GM13977 (cell line): ENCODE measurements at regions not wholly inside any gene's neighbourhood (a gene's known extent, or its start where the extent isn't known, plus 50 kb on each side); places are given as distances from the start of the nearest gene placed in this dataset.

Source experiments
- DNase-seq: peaks from one replicate; pipeline ENCODE4 v3.0.0; 2012; ENCODE audit warnings: low spot score
- in situ Hi-C: fragments of 300-500 bp; cut with MboI; formaldehyde crosslinking; loops from one replicate; pipeline ENCODE4 v1.12.0; 2022; ENCODE audit warnings: low sequenced_read_pairs, low pct_unique_long_range_greater_than_20kb, mixed read lengths, inconsistent platforms; ENCODE audit not compliant: unreplicated experiment
- TF ChIP-seq, protein P1 (sequence below): IDR thresholded peaks from 2 replicates; pipeline ENCODE4 v1.5.1; 2012; ENCODE audit warnings: mild to moderate bottlenecking, control low read depth; ENCODE audit not compliant: insufficient read depth; ENCODE audit errors: extremely low read depth, missing control alignments

DNA sequence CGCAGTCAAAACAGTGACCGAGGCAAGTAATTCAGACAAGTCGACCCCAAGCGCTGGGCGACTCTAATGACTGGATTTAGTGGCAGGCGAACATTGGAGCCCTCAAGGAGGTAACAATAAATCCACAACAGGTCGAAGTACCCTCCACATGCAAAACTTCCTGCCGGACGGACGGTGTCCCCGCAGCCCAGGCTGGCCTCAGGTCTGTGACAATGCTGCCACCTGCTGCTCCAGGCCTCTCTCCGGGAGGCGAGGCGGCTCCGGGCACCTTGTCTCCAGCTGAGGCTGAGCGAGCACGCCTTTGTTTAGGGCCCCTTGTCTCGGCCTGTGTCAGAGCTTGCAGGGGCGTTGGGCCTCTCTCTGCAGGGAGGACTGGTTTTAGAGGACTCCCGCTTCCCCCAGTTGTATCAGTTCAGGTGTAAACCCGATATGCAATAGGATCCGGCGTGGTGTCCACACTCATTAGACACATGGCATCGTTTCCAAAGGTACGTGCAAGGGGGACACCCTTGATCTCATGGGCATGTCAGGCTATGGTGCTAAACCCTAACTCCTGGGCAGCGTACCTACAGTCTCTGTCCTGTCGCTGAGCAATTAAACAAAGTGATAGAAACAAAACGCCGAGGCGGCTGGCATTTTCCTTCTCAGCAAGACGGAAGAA lies 628.0 kb upstream of the ADAMTS16 start:
- in situ Hi-C loops: no loop called here
- TF ChIP-seq, protein P1, sequence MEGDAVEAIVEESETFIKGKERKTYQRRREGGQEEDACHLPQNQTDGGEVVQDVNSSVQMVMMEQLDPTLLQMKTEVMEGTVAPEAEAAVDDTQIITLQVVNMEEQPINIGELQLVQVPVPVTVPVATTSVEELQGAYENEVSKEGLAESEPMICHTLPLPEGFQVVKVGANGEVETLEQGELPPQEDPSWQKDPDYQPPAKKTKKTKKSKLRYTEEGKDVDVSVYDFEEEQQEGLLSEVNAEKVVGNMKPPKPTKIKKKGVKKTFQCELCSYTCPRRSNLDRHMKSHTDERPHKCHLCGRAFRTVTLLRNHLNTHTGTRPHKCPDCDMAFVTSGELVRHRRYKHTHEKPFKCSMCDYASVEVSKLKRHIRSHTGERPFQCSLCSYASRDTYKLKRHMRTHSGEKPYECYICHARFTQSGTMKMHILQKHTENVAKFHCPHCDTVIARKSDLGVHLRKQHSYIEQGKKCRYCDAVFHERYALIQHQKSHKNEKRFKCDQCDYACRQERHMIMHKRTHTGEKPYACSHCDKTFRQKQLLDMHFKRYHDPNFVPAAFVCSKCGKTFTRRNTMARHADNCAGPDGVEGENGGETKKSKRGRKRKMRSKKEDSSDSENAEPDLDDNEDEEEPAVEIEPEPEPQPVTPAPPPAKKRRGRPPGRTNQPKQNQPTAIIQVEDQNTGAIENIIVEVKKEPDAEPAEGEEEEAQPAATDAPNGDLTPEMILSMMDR: no peak
- DNase-seq: no peak

DNA sequence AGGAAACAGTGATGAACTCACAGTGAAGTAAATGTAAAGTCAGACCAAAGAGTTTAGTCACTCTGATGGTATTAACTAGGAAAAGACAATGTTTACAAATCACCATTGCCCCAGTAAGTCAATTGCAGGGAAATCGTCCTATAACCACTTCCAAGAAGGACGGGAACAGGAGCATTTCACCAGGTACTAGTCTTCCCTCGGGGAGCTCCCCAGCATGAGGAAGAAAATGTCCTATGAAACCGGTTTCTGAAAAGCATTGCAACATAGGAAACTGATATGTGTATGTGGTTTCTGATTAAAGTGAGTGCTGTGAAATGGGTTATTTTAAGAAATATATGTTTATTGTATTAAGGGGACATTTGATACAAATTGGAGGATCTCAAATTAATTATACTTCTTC lies 626.7 kb upstream of the ADAMTS16 start:
- TF ChIP-seq, protein P1: no peak
- DNase-seq: no peak
- in situ Hi-C loops: no loop called here

DNA sequence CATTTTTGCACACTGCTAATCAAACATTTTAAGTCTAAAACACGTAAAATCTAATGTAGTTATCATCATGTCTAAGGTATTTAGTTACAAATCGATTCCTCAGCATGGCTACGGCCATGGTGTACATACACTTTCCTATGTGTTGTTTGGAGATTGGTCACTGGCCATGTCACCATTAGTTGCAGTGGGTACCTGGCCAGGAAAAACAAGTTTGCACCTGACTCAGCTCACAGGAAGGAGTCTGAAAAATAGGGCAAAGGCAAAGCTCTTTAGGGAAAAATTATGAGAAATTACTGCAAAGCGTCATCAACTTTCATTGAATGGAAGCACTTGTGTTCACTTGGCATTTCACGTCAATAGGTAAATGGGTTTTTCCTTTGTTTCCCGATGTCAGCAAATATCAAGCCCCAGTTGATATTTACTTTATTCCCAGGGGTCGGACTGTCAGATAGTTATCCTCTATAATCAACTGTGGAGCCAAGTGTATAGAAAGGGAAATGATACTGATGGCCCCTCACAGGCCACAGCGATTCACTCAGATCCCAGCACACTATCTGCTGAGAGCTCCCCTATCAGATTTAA lies 626.0 kb upstream of the ADAMTS16 start:
- in situ Hi-C loops: no loop called here
- no peak for DNase-seq
- TF ChIP-seq, protein P1: no peak

DNA sequence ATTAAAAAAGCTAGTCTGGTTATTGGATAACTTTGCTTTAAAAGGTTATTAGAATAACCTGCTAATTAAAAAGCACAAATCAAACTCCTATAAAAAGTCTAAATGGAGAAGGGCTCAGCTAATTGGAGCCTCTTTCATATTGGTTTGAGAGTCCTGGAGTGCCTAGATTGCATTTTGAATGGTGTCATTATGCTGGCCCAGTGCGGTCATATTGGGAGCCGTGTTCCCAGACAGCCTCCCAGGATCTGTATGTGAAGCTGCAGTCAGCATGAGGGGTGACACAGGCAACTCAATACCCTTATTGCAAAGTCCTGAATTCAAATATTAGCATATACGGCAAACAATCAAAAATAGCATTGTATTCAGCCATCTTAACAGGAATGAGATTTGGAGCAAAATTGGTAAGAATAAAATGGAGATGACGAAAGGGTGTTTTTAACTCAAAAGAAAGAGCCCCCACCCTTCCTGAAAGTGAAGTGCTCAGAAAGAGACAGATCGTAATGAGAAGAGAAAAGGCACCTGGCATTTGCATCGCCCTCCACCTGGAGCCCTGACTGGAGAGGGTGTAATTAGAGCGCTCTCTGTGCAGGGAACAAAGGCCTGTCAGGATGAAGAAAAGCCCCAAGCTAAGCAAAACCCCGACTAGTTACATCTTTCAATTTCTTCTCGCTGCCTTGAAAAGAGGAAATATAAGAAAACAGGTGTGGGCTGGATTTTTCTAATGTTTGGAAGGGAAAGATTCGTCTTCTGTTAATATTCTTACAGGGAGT lies 621.0 kb upstream of the ADAMTS16 start:
- no peak for DNase-seq
- in situ Hi-C loops: no loop called here
- TF ChIP-seq, protein P1: no peak

DNA sequence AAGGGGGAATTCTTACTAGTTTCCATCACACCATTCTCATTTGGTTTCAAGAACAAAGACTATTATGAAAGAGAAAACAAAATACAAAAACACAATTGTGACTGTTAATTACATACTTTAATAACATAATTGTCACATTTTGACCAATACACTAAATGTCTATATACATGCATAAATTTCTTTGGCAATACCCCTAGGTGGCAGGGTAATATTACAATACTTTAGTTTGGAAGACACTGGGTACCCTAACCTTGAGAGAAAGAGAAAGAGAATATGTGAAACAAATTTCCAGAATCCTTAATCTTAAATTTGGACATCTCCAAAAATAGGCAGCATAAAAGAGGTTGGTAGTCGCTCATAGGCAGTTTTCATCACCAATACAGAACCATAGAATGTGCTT lies 619.6 kb upstream of the ADAMTS16 start:
- in situ Hi-C loops: no loop called here
- TF ChIP-seq, protein P1: no peak
- DNase-seq: no peak

DNA sequence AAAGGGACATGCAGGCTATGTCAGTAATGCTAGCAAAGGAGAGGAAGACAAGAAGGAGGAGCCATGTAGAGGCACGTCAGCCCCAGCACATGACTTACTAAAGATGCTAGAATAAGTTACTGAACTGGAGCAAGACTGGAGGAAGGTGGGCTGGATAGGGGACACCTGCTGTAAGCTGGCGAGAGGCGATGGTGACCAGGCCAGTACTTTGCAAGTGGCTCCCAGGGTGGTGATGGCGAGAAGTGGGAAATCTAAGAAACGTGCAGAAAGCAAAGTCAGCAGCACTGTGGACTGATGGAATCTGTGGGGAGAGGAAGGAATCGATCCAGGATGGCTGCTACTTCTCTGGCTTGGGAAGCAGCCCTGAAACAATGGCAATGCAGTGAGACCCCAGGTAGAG lies 617.1 kb upstream of the ADAMTS16 start:
- no peak for DNase-seq
- TF ChIP-seq, protein P1: no peak
- in situ Hi-C loops: no loop called here
